Cardiac fibroblast (primary cell): ENCODE measurements at regions not wholly inside any gene's neighbourhood (a gene's known extent, or its start where the extent isn't known, plus 50 kb on each side); places are given as distances from the start of the nearest gene placed in this dataset.

Experiments used
- DNase-seq, 2 donors: peaks; one replicate each; pipeline versions ENCODE4 v3.0.0 to v3.0.0-alpha.2; 2010; ENCODE audit warnings: low read depth in 2 of 2
- H3K4me3 ChIP-seq, 2 donors: replicated peaks in 1 of 2; 1 replicate in 1 of 2; 2 replicates in 1 of 2; pipeline ENCODE4 v1.5.1; 2011; ENCODE audit warnings: low read depth in 2 of 2, low read length in 2 of 2, mild to moderate bottlenecking in 2 of 2, moderate library complexity in 1 of 2
- TF ChIP-seq, protein P1 (sequence below): IDR thresholded peaks from one replicate; pipeline ENCODE4 v1.5.1; 2011; ENCODE audit warnings: low read depth, mild to moderate bottlenecking, low read length, inconsistent platforms

DNA sequence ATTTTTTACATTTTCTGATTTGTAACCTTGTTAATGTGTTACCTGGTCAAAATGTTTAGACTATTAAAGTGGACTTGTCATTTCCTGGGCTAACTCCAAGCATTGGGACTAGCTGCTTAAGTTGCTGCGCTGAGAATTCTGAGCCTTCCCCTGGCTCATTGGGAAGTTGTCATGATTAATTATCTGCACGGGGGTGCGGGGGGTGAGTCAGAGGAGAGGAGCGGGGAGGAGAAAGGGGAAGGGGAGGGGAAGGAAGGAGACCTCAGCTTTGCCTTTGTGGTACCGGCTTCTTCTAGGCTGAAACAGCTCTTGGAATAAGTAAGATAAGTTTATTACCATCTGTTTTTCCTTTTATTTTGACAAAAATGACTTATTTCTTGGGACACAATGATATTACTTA, 52.9 kb upstream of the APCDD1 start:
- TF ChIP-seq, protein P1, sequence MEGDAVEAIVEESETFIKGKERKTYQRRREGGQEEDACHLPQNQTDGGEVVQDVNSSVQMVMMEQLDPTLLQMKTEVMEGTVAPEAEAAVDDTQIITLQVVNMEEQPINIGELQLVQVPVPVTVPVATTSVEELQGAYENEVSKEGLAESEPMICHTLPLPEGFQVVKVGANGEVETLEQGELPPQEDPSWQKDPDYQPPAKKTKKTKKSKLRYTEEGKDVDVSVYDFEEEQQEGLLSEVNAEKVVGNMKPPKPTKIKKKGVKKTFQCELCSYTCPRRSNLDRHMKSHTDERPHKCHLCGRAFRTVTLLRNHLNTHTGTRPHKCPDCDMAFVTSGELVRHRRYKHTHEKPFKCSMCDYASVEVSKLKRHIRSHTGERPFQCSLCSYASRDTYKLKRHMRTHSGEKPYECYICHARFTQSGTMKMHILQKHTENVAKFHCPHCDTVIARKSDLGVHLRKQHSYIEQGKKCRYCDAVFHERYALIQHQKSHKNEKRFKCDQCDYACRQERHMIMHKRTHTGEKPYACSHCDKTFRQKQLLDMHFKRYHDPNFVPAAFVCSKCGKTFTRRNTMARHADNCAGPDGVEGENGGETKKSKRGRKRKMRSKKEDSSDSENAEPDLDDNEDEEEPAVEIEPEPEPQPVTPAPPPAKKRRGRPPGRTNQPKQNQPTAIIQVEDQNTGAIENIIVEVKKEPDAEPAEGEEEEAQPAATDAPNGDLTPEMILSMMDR = no peak
- H3K4me3 ChIP-seq = no peak overlapping the region
- DNase-seq = no peak

DNA sequence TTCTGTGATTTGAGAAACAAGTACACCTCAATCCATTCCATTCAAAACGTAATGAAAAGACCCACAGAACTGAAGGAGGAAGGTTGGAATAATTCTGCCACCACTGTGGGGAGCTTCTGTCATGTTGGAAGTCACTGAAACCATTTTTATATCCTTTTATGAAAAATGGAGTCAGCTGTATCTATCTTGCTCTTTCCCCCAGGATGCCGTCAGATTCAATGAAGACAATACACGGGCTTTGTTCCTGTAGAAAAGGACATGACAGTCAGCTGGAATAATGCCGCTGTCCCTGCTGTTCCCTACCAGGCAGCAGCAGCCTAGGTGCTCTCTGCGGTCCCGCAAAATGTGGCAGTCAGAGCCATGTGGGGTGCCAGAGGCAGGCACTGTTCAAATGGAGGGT, 52.5 kb upstream of the APCDD1 start:
- DNase-seq = no peak
- TF ChIP-seq, protein P1 = no peak

GRCh38 chr18:10402871-10403559, 51.4 kb upstream of the APCDD1 start:
- no peak overlapping the region for H3K4me3 ChIP-seq
- no peak for DNase-seq
- TF ChIP-seq, protein P1 = no peak

More for the DNA sequence above, 52.5 kb upstream of the APCDD1 start:
- no peak overlapping the region for H3K4me3 ChIP-seq

DNA sequence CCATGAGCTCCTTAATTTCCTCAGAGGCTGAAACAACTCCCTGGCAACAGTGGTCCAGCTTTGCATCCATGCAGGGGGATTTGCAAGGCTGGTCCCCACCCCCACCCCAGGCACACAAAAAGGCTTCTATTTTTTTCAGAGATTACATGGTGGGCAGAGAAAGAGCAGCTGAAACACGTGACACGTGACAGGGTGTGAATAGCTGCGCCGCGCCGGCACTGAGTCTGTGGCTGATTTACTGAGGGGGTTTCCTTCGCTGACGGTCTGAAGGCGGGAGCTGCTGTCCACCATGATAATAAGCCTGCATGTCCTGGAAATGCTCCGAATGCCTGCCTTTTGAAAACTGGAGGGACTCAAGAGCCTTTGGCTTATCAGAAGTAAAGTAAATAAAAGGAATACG, 50.7 kb upstream of the APCDD1 start:
- no peak overlapping the region for H3K4me3 ChIP-seq
- no peak for DNase-seq
- TF ChIP-seq, protein P1 = no peak

DNA sequence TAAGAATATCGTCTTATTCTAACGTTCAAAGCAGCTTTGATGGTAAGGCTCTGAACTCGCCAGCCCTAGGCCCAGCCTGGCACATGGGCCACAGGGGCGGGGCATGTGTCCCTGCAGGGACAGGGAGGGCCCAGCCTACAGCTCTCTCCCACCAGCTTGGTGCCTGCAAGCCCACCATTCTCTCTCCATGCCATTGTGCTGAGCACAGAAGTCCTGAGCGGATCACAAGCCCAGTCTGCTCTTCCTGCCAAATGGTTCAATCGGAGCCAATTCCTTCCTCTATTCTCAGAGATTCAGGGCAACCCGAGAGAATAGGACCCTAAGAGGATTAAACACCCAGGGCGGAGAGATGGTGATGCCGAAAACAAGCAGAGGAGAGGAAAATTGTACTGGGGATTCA, 50.3 kb upstream of the APCDD1 start:
- DNase-seq = no peak
- no peak overlapping the region for H3K4me3 ChIP-seq
- TF ChIP-seq, protein P1 = no peak
